ENCODE measurements at regions not wholly inside any gene's neighbourhood (a gene's known extent, or its start where the extent isn't known, plus 50 kb on each side); places are given as distances from the start of the nearest gene placed in this dataset.

- H3K9me3 ChIP-seq (ENCODE audit: control insufficient read depth in 3 of 3, low read length in 3 of 3) = no peaks in the 10 kb centered on the region
- no peaks in the 10 kb centered on the region for H3K36me3 ChIP-seq (ENCODE audit: control insufficient read depth in 3 of 3, insufficient read depth in 3 of 3, low read length in 3 of 3)
- peaks cover 0 to 7% (median 4%) of the 10 kb centered on the region in 3 donors for H3K4me1 ChIP-seq (ENCODE audit: control insufficient read depth in 3 of 3, insufficient read depth in 3 of 3, low read length in 3 of 3)
- no peak overlapping the region for H3K9ac ChIP-seq (ENCODE audit: low read depth in 1 of 3, low read length in 3 of 3)
- H3K27me3 ChIP-seq (ENCODE audit: control insufficient read depth in 3 of 3, insufficient read depth in 3 of 3, low read length in 3 of 3) = no peaks in the 10 kb centered on the region
- H3K4me3 ChIP-seq (ENCODE audit: low read length in 3 of 3) = no peak overlapping the region
- H3K27ac ChIP-seq (ENCODE audit: low read depth, low read length) = no peak overlapping the region
Measured at GRCh38 chr15:31251165-31251564, 75.5 kb upstream of the KLF13 start.

- no peaks in the 10 kb centered on the region for H3K36me3 ChIP-seq (ENCODE audit: control insufficient read depth in 3 of 3, insufficient read depth in 3 of 3, low read length in 3 of 3)
- no peak overlapping the region for H3K9ac ChIP-seq (ENCODE audit: low read depth in 1 of 3, low read length in 3 of 3)
- no peaks in the 10 kb centered on the region for H3K27me3 ChIP-seq (ENCODE audit: control insufficient read depth in 3 of 3, insufficient read depth in 3 of 3, low read length in 3 of 3)
- no peaks in the 10 kb centered on the region for H3K9me3 ChIP-seq (ENCODE audit: control insufficient read depth in 3 of 3, low read length in 3 of 3)
- no peak overlapping the region for H3K27ac ChIP-seq (ENCODE audit: low read depth, low read length)
- peaks cover 0 to 7% (median 4%) of the 10 kb centered on the region in 3 donors for H3K4me1 ChIP-seq (ENCODE audit: control insufficient read depth in 3 of 3, insufficient read depth in 3 of 3, low read length in 3 of 3)
- no peak overlapping the region for H3K4me3 ChIP-seq (ENCODE audit: low read length in 3 of 3)
Measured at GRCh38 chr15:31252171-31252785, 74.4 kb upstream of the KLF13 start.

GRCh38 chr15:31254431-31255175, 72.0 kb upstream of the KLF13 start:
- H3K9ac ChIP-seq (ENCODE audit: low read depth in 1 of 3, low read length in 3 of 3) = no peak overlapping the region
- peaks cover 0 to 7% (median 4%) of the 10 kb centered on the region in 3 donors for H3K4me1 ChIP-seq (ENCODE audit: control insufficient read depth in 3 of 3, insufficient read depth in 3 of 3, low read length in 3 of 3)
- H3K27me3 ChIP-seq (ENCODE audit: control insufficient read depth in 3 of 3, insufficient read depth in 3 of 3, low read length in 3 of 3) = no peaks in the 10 kb centered on the region
- H3K4me3 ChIP-seq (ENCODE audit: low read length in 3 of 3) = no peak overlapping the region
- H3K9me3 ChIP-seq (ENCODE audit: control insufficient read depth in 3 of 3, low read length in 3 of 3) = no peaks in the 10 kb centered on the region
- no peaks in the 10 kb centered on the region for H3K36me3 ChIP-seq (ENCODE audit: control insufficient read depth in 3 of 3, insufficient read depth in 3 of 3, low read length in 3 of 3)
- H3K27ac ChIP-seq (ENCODE audit: low read depth, low read length) = no peak overlapping the region

- no peak overlapping the region for H3K4me3 ChIP-seq (ENCODE audit: low read length in 3 of 3)
- H3K36me3 ChIP-seq (ENCODE audit: control insufficient read depth in 3 of 3, insufficient read depth in 3 of 3, low read length in 3 of 3) = no peaks in the 10 kb centered on the region
- H3K4me1 ChIP-seq (ENCODE audit: control insufficient read depth in 3 of 3, insufficient read depth in 3 of 3, low read length in 3 of 3) = peaks cover 0 to 7% (median 4%) of the 10 kb centered on the region in 3 donors
- H3K27ac ChIP-seq (ENCODE audit: low read depth, low read length) = no peak overlapping the region
- no peaks in the 10 kb centered on the region for H3K27me3 ChIP-seq (ENCODE audit: control insufficient read depth in 3 of 3, insufficient read depth in 3 of 3, low read length in 3 of 3)
- H3K9ac ChIP-seq (ENCODE audit: low read depth in 1 of 3, low read length in 3 of 3) = no peak overlapping the region
- H3K9me3 ChIP-seq (ENCODE audit: control insufficient read depth in 3 of 3, low read length in 3 of 3) = no peaks in the 10 kb centered on the region
Measured at GRCh38 chr15:31255176-31255510, 71.5 kb upstream of the KLF13 start.

- Histone ChIP-seq H3K27ac (ENCODE audit: low read depth, low read length) (no peak overlapping the region), H3K9ac (ENCODE audit: low read depth in 1 of 3, low read length in 3 of 3) (no peak overlapping the region), H3K4me3 (ENCODE audit: low read length in 3 of 3) (no peak overlapping the region), H3K4me1 (ENCODE audit: control insufficient read depth in 3 of 3, insufficient read depth in 3 of 3, low read length in 3 of 3) (peaks cover 0 to 7% (median 4%) of the 10 kb centered on the region in 3 donors), H3K27me3 (ENCODE audit: control insufficient read depth in 3 of 3, insufficient read depth in 3 of 3, low read length in 3 of 3) (no peaks in the 10 kb centered on the region), H3K36me3 (ENCODE audit: control insufficient read depth in 3 of 3, insufficient read depth in 3 of 3, low read length in 3 of 3) (no peaks in the 10 kb centered on the region), H3K9me3 (ENCODE audit: control insufficient read depth in 3 of 3, low read length in 3 of 3) (no peaks in the 10 kb centered on the region)
Measured at GRCh38 chr15:31255732-31256377, 70.8 kb upstream of the KLF13 start.

- H3K4me1 ChIP-seq (ENCODE audit: control insufficient read depth in 3 of 3, insufficient read depth in 3 of 3, low read length in 3 of 3) = peaks cover 0 to 7% (median 4%) of the 10 kb centered on the region in 3 donors
- no peak overlapping the region for H3K4me3 ChIP-seq (ENCODE audit: low read length in 3 of 3)
- H3K36me3 ChIP-seq (ENCODE audit: control insufficient read depth in 3 of 3, insufficient read depth in 3 of 3, low read length in 3 of 3) = no peaks in the 10 kb centered on the region
- no peak overlapping the region for H3K9ac ChIP-seq (ENCODE audit: low read depth in 1 of 3, low read length in 3 of 3)
- H3K27me3 ChIP-seq (ENCODE audit: control insufficient read depth in 3 of 3, insufficient read depth in 3 of 3, low read length in 3 of 3) = no peaks in the 10 kb centered on the region
- no peaks in the 10 kb centered on the region for H3K9me3 ChIP-seq (ENCODE audit: control insufficient read depth in 3 of 3, low read length in 3 of 3)
- H3K27ac ChIP-seq (ENCODE audit: low read depth, low read length) = no peak overlapping the region
Measured at GRCh38 chr15:31256378-31257265, 70.0 kb upstream of the KLF13 start.

GRCh38 chr15:31257286-31257685, 69.3 kb upstream of the KLF13 start:
- H3K9ac ChIP-seq (ENCODE audit: low read depth in 1 of 3, low read length in 3 of 3) = no peak overlapping the region
- H3K4me1 ChIP-seq (ENCODE audit: control insufficient read depth in 3 of 3, insufficient read depth in 3 of 3, low read length in 3 of 3) = peaks cover 0 to 7% (median 4%) of the 10 kb centered on the region in 3 donors
- no peak overlapping the region for H3K27ac ChIP-seq (ENCODE audit: low read depth, low read length)
- no peaks in the 10 kb centered on the region for H3K9me3 ChIP-seq (ENCODE audit: control insufficient read depth in 3 of 3, low read length in 3 of 3)
- H3K4me3 ChIP-seq (ENCODE audit: low read length in 3 of 3) = no peak overlapping the region
- no peaks in the 10 kb centered on the region for H3K27me3 ChIP-seq (ENCODE audit: control insufficient read depth in 3 of 3, insufficient read depth in 3 of 3, low read length in 3 of 3)
- no peaks in the 10 kb centered on the region for H3K36me3 ChIP-seq (ENCODE audit: control insufficient read depth in 3 of 3, insufficient read depth in 3 of 3, low read length in 3 of 3)

- no peaks in the 10 kb centered on the region for H3K27me3 ChIP-seq (ENCODE audit: control insufficient read depth in 3 of 3, insufficient read depth in 3 of 3, low read length in 3 of 3)
- H3K4me1 ChIP-seq (ENCODE audit: control insufficient read depth in 3 of 3, insufficient read depth in 3 of 3, low read length in 3 of 3) = peaks cover 4 to 11% (median 5%) of the 10 kb centered on the region in 3 donors
- no peak overlapping the region for H3K27ac ChIP-seq (ENCODE audit: low read depth, low read length)
- no peak overlapping the region for H3K9ac ChIP-seq (ENCODE audit: low read depth in 1 of 3, low read length in 3 of 3)
- no peaks in the 10 kb centered on the region for H3K36me3 ChIP-seq (ENCODE audit: control insufficient read depth in 3 of 3, insufficient read depth in 3 of 3, low read length in 3 of 3)
- H3K9me3 ChIP-seq (ENCODE audit: control insufficient read depth in 3 of 3, low read length in 3 of 3) = no peaks in the 10 kb centered on the region
- no peak overlapping the region for H3K4me3 ChIP-seq (ENCODE audit: low read length in 3 of 3)
Measured at GRCh38 chr15:31258260-31258659, 68.4 kb upstream of the KLF13 start.

- Histone ChIP-seq H3K9me3 (ENCODE audit: control insufficient read depth in 3 of 3, low read length in 3 of 3) (no peaks in the 10 kb centered on the region), H3K36me3 (ENCODE audit: control insufficient read depth in 3 of 3, insufficient read depth in 3 of 3, low read length in 3 of 3) (no peaks in the 10 kb centered on the region), H3K27ac (ENCODE audit: low read depth, low read length) (no peak overlapping the region), H3K4me3 (ENCODE audit: low read length in 3 of 3) (no peak overlapping the region), H3K27me3 (ENCODE audit: control insufficient read depth in 3 of 3, insufficient read depth in 3 of 3, low read length in 3 of 3) (no peaks in the 10 kb centered on the region), H3K9ac (ENCODE audit: low read depth in 1 of 3, low read length in 3 of 3) (no peak overlapping the region), H3K4me1 (ENCODE audit: control insufficient read depth in 3 of 3, insufficient read depth in 3 of 3, low read length in 3 of 3) (peaks cover 16 to 24% (median 17%) of the 10 kb centered on the region in 3 donors)
Measured at GRCh38 chr15:31259562-31260252, 66.9 kb upstream of the KLF13 start.
